ENCODE measurements at regions not wholly inside any gene's neighbourhood (a gene's known extent, or its start where the extent isn't known, plus 50 kb on each side); places are given as distances from the start of the nearest gene placed in this dataset.

DNA sequence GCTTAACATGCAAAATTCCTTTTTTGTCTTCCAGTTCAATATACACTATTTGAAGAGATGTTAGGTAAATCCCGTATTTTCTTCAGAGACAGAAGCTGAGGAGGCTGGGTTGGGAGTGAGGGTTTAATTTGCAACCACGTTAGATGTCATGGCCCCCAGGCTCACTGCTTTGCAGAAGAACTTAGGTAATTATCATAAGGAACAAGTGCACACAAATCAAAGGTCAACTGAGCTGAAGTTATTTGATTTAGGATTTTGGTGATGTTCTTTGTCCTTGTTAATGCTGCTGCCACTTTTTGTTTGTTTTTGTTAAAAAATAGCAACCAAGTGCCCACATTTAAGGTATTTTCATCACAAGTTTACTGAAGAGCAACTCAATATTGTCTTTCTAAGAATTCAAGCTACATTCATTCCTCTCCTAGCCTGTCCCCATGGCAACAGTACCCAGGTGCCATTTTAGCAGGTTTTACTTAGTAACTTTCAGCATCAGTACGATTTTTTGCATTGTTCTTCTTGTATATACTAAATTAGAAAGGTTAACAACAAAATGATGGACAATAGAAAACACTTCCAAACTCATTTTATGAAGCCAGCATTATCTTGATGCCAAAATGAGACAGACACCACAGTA, 62.9 kb upstream of the NDUFV2 start:
- no peaks in the 10 kb centered on the region for H3K27me3 ChIP-seq (ENCODE audit: control insufficient read depth, insufficient read depth, low read length)
- TF ChIP-seq CTCF (IDR thresholded peaks at IDR 0.05; ENCODE audit: insufficient read depth, low read length, poor library complexity, severe bottlenecking): no peak
- no peak for DNase-seq (ENCODE audit: low read depth)

DNA sequence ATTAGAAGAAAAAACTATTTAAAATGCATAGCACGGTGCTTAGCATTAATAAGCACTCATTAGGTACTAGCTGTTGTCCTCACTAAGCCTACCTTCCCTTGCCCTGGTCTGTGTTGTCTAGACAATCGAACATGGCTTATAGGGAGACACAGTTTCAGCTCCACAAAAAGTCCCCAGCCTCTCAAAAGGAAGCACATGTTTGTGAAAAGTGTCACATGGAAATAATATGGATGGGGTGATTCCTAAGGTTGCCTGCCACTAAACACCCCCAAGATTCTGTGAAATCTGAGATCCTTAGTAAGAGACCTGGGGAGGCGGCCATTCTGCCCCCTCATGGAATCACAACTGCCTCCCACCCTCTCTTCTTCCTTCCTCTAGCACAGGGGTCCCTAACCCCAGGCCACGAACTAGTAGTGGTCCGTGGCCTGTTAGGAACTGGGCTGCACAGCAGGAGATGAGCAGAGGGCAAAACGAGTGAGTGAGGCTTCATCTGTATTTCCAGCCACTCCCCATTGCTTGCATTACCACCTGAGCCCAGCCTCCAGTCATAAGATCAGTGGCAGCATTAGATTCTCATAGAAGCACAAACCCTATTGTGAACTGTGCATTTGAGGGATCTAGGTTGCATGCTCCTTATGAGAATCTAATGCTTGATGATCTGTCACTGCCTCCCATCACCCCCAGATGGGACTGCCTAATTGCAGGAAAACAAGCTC, 59.6 kb upstream of the NDUFV2 start:
- H3K4me3 ChIP-seq (ENCODE audit: low read depth, low read length): no peak overlapping the region
- no peak for DNase-seq (ENCODE audit: low read depth)
- TF ChIP-seq CTCF (IDR thresholded peaks at IDR 0.05; ENCODE audit: insufficient read depth, low read length, poor library complexity, severe bottlenecking): no peak
- no peaks in the 10 kb centered on the region for H3K36me3 ChIP-seq (ENCODE audit: control insufficient read depth, insufficient read depth, low read length)
- no peaks in the 10 kb centered on the region for H3K27me3 ChIP-seq (ENCODE audit: control insufficient read depth, insufficient read depth, low read length)

More for the DNA sequence above, 62.9 kb upstream of the NDUFV2 start:
- Histone ChIP-seq H3K36me3 (ENCODE audit: control insufficient read depth, insufficient read depth, low read length) (no peaks in the 10 kb centered on the region), H3K4me3 (ENCODE audit: low read depth, low read length) (no peak overlapping the region)

DNA sequence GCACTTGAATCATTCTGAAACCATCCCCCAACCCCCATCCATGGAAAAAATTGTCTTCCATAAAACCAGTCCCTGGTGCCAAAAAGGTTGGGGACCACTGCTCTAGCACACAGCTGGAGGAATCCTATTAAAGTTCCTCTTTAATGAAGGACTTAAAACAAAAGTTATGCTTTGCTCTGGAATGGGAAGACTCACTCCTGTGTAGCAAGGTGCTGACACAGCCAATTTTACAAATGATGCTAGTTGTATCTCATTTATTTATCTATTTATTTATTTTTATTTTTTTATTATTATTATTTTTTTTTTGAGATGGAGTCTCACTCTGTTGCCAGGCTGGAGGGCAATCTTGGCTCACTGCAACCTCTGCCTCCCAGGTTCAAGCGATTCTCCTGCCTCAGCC, 58.9 kb upstream of the NDUFV2 start:
- Histone ChIP-seq H3K27me3 (ENCODE audit: control insufficient read depth, insufficient read depth, low read length) (no peaks in the 10 kb centered on the region), H3K36me3 (ENCODE audit: control insufficient read depth, insufficient read depth, low read length) (no peaks in the 10 kb centered on the region), H3K4me3 (ENCODE audit: low read depth, low read length) (no peak overlapping the region)
- TF ChIP-seq CTCF (IDR thresholded peaks at IDR 0.05; ENCODE audit: insufficient read depth, low read length, poor library complexity, severe bottlenecking): no peak
- DNase-seq (ENCODE audit: low read depth): no peak

- no peak for DNase-seq (ENCODE audit: low read depth)
- TF ChIP-seq CTCF (IDR thresholded peaks at IDR 0.05; ENCODE audit: insufficient read depth, low read length, poor library complexity, severe bottlenecking): no peak
- Histone ChIP-seq H3K4me3 (ENCODE audit: low read depth, low read length) (no peak overlapping the region), H3K27me3 (ENCODE audit: control insufficient read depth, insufficient read depth, low read length) (no peaks in the 10 kb centered on the region), H3K36me3 (ENCODE audit: control insufficient read depth, insufficient read depth, low read length) (no peaks in the 10 kb centered on the region)
These were observed 54.8 kb upstream of the NDUFV2 start for GRCh38 chr18:9047715-9048114.

DNA sequence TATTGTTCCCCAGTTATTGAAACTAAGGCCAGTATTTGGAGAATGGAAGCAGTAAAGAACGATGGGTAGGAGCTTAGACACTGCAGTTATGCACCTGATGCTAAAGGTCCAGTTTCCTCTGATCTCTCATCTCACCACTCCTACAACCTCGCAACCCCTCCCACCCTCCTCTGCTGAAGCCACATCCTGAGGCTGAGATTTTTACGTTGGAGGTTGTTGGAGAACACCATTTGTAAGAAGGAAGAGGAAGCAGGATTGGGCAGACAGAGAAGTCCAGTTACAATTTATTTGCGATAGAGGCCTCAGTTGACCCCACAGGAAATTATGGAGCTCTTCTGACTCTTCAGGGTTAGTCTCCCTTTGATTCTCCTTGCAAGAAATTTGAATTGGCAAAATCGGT, 54.3 kb upstream of the NDUFV2 start:
- no peak for DNase-seq (ENCODE audit: low read depth)
- no peak for TF ChIP-seq CTCF (IDR thresholded peaks at IDR 0.05; ENCODE audit: insufficient read depth, low read length, poor library complexity, severe bottlenecking)

More for the DNA sequence above, 54.3 kb upstream of the NDUFV2 start:
- H3K4me3 ChIP-seq (ENCODE audit: low read depth, low read length): no peak overlapping the region
- H3K27me3 ChIP-seq (ENCODE audit: control insufficient read depth, insufficient read depth, low read length): no peaks in the 10 kb centered on the region
- no peaks in the 10 kb centered on the region for H3K36me3 ChIP-seq (ENCODE audit: control insufficient read depth, insufficient read depth, low read length)

All from kidney epithelial cell (primary cell).